Fibroblast of mammary gland (primary cell): ENCODE measurements at regions not wholly inside any gene's neighbourhood (a gene's known extent, or its start where the extent isn't known, plus 50 kb on each side); places are given as distances from the start of the nearest gene placed in this dataset.
"Not testable (repeated sequence)": the region's sequence is repeated elsewhere in the genome, so short reads cannot be mapped to it uniquely, and the experiment has no call there.

Source experiments
- DNase-seq: peaks from one replicate; pipeline ENCODE4 v3.0.0-alpha.2; 2010; ENCODE audit warnings: low read depth
- H3K4me3 ChIP-seq: 2 replicates; pipeline ENCODE4 v1.5.1; 2011; ENCODE audit warnings: low read depth, mild to moderate bottlenecking, low read length, moderate library complexity; ENCODE audit not compliant: control insufficient read depth
- CTCF ChIP-seq: conservative IDR thresholded peaks from 2 replicates; pipeline ENCODE4 v1.5.1; 2011; ENCODE audit warnings: low read depth, low read length, inconsistent platforms; ENCODE audit not compliant: control insufficient read depth, insufficient read depth

- TF ChIP-seq CTCF = no peak
- DNase-seq = no peak
- H3K4me3 ChIP-seq = no peak overlapping the region
These were observed 640.3 kb downstream of the TMEM121 start for GRCh38 chr14:106166650-106167204.

- DNase-seq = not testable (repeated sequence)
These were observed 643.8 kb downstream of the TMEM121 start for GRCh38 chr14:106170163-106170658.

GRCh38 chr14:106174206-106174605 lies 647.8 kb downstream of the TMEM121 start:
- no peak for TF ChIP-seq CTCF
- no peak for DNase-seq
- no peak overlapping the region for H3K4me3 ChIP-seq

More at GRCh38 chr14:106170163-106170658, 643.8 kb downstream of the TMEM121 start:
- H3K4me3 ChIP-seq = not testable (repeated sequence)

GRCh38 chr14:106177266-106178246 lies 651.2 kb downstream of the TMEM121 start:
- not testable (repeated sequence) for H3K4me3 ChIP-seq, DNase-seq

- DNase-seq = no peak
- no peak for TF ChIP-seq CTCF
- no peak overlapping the region for H3K4me3 ChIP-seq
These were observed 653.4 kb downstream of the TMEM121 start for GRCh38 chr14:106179761-106180160.

GRCh38 chr14:106184771-106185170 lies 658.4 kb downstream of the TMEM121 start:
- not testable (repeated sequence) for H3K4me3 ChIP-seq, DNase-seq

- not testable (repeated sequence) for DNase-seq, H3K4me3 ChIP-seq
These were observed 658.9 kb downstream of the TMEM121 start for GRCh38 chr14:106185174-106185836.

GRCh38 chr14:106185837-106186233 lies 659.5 kb downstream of the TMEM121 start:
- no peak for DNase-seq
- no peak overlapping the region for H3K4me3 ChIP-seq
- no peak for TF ChIP-seq CTCF
